Endodermal cell (in vitro differentiated cells): ENCODE measurements at regions not wholly inside any gene's neighbourhood (a gene's known extent, or its start where the extent isn't known, plus 50 kb on each side); places are given as distances from the start of the nearest gene placed in this dataset.

Source experiments
- DNase-seq: peaks from one replicate; pipeline ENCODE4 v3.0.0-alpha.2; 2017
- H3K27ac ChIP-seq: 2 replicates; pipeline ENCODE4 v1.5.1; 2013; ENCODE audit warnings: mild to moderate bottlenecking, low read depth, low read length, moderate library complexity
- H3K27me3 ChIP-seq: 2 replicates; pipeline ENCODE4 v1.6.1; 2013; ENCODE audit warnings: mild to moderate bottlenecking, low read length, moderate library complexity; ENCODE audit not compliant: insufficient read depth, control insufficient read depth, poor library complexity, severe bottlenecking
- H3K36me3 ChIP-seq: 2 replicates; pipeline ENCODE4 v1.7.0; 2013; ENCODE audit warnings: mild to moderate bottlenecking, low read length, moderate library complexity; ENCODE audit not compliant: control insufficient read depth, insufficient read depth
- H3K4me1 ChIP-seq: one replicate; pipeline ENCODE4 v1.7.0; 2013; ENCODE audit warnings: low read length; ENCODE audit not compliant: control insufficient read depth, insufficient read depth
- H3K4me3 ChIP-seq: 2 replicates; pipeline ENCODE4 v1.5.1; 2013; ENCODE audit warnings: mild to moderate bottlenecking, low read length, moderate library complexity
- H3K9ac ChIP-seq: 2 replicates; pipeline ENCODE4 v1.6.1; 2013; ENCODE audit warnings: mild to moderate bottlenecking, low read length, moderate library complexity; ENCODE audit not compliant: poor library complexity, severe bottlenecking; ENCODE audit errors: extremely low read depth
- H3K9me3 ChIP-seq: 2 replicates; pipeline ENCODE4 v1.6.1; 2013; ENCODE audit warnings: mild to moderate bottlenecking, low read length, moderate library complexity; ENCODE audit not compliant: control insufficient read depth
- H3K27ac Mint-ChIP-seq: 2 replicates; pipeline ENCODE4 v1.8.0; 2020; ENCODE audit warnings: mixed read lengths
- H3K27me3 Mint-ChIP-seq: 2 replicates; pipeline ENCODE4 v1.8.0; 2021; ENCODE audit warnings: mild to moderate bottlenecking, mixed read lengths; ENCODE audit not compliant: insufficient read depth
- H3K36me3 Mint-ChIP-seq: 2 replicates; pipeline ENCODE4 v1.8.0; 2020; ENCODE audit warnings: low read depth, mixed read lengths
- H3K4me1 Mint-ChIP-seq: 2 replicates; pipeline ENCODE4 v1.8.0; 2020; ENCODE audit warnings: mixed read lengths
- H3K4me3 Mint-ChIP-seq: 2 replicates; pipeline ENCODE4 v1.8.0; 2020; ENCODE audit warnings: mild to moderate bottlenecking, moderate library complexity, mixed read lengths
- H3K9me3 Mint-ChIP-seq: 2 replicates; pipeline ENCODE4 v1.8.0; 2020; ENCODE audit warnings: mild to moderate bottlenecking, mixed read lengths
- WGBS, 2 experiments: methylation state at CpG; one replicate each; pipeline versions ENCODE4 v1.1.5 to v1.1.7; 2013; ENCODE audit warnings: missing lambda C conversion rate in 2 of 2, mixed read lengths in 1 of 2; ENCODE audit not compliant: insufficient coverage in 1 of 2, insufficient read length in 1 of 2; 5-methylcytosine and 5-hydroxymethylcytosine counted together
- TF ChIP-seq, protein P1 (sequence below): fragments of 200-600 bp; sonication (generic); conservative IDR thresholded peaks from 2 replicates; pipeline ENCODE4 v1.5.0; 2021; ENCODE audit warnings: antibody characterized with exemption, mild to moderate bottlenecking

- WGBS, 2 experiments, result 96% methylated on average over 2 of the region's 2 CpGs; no CpG with 5 or more reads in 1 of the 2 experiments
- Mint-ChIP-seq H3K9me3 (peaks cover 9% of the 10 kb centered on the region), H3K27ac (no peak overlapping the region), H3K4me3 (no peak overlapping the region), H3K36me3 (no peaks in the 10 kb centered on the region), H3K4me1 (no peaks in the 10 kb centered on the region), H3K27me3 (no peaks in the 10 kb centered on the region)
- H3K9me3 ChIP-seq, result peaks cover 16% of the 10 kb centered on the region
- H3K27ac ChIP-seq, result no peak overlapping the region
- H3K4me3 ChIP-seq, result no peak overlapping the region
- no peak overlapping the region for H3K9ac ChIP-seq
- DNase-seq, result no peak
- TF ChIP-seq, protein P1, sequence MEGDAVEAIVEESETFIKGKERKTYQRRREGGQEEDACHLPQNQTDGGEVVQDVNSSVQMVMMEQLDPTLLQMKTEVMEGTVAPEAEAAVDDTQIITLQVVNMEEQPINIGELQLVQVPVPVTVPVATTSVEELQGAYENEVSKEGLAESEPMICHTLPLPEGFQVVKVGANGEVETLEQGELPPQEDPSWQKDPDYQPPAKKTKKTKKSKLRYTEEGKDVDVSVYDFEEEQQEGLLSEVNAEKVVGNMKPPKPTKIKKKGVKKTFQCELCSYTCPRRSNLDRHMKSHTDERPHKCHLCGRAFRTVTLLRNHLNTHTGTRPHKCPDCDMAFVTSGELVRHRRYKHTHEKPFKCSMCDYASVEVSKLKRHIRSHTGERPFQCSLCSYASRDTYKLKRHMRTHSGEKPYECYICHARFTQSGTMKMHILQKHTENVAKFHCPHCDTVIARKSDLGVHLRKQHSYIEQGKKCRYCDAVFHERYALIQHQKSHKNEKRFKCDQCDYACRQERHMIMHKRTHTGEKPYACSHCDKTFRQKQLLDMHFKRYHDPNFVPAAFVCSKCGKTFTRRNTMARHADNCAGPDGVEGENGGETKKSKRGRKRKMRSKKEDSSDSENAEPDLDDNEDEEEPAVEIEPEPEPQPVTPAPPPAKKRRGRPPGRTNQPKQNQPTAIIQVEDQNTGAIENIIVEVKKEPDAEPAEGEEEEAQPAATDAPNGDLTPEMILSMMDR, result no peak
- no peaks in the 10 kb centered on the region for H3K27me3 ChIP-seq
- H3K36me3 ChIP-seq, result no peaks in the 10 kb centered on the region
- H3K4me1 ChIP-seq, result no peaks in the 10 kb centered on the region
These were observed 230.9 kb upstream of the IRF2BP2 start for GRCh38 chr1:234840843-234841242.

GRCh38 chr1:234840253-234840652, 230.3 kb upstream of the IRF2BP2 start:
- Mint-ChIP-seq H3K9me3 (peaks cover 9% of the 10 kb centered on the region), H3K27ac (no peak overlapping the region), H3K36me3 (no peaks in the 10 kb centered on the region), H3K4me1 (no peaks in the 10 kb centered on the region), H3K4me3 (no peak overlapping the region), H3K27me3 (no peaks in the 10 kb centered on the region)
- 91 to 100% methylated on average over 1 to 2 of the region's 2 CpGs for WGBS, 2 experiments
- no peak overlapping the region for H3K27ac ChIP-seq
- H3K27me3 ChIP-seq, result no peaks in the 10 kb centered on the region
- H3K9ac ChIP-seq, result no peak overlapping the region
- peak; percentile 17 for DNase-seq
- no peaks in the 10 kb centered on the region for H3K4me1 ChIP-seq
- H3K4me3 ChIP-seq, result no peak overlapping the region
- TF ChIP-seq, protein P1, result no peak
- H3K9me3 ChIP-seq, result peaks cover 16% of the 10 kb centered on the region
- no peaks in the 10 kb centered on the region for H3K36me3 ChIP-seq

GRCh38 chr1:234839663-234840062, 229.7 kb upstream of the IRF2BP2 start:
- Histone ChIP-seq H3K27ac (no peak overlapping the region), H3K4me3 (no peak overlapping the region), H3K4me1 (no peaks in the 10 kb centered on the region), H3K9me3 (peaks cover 16% of the 10 kb centered on the region), H3K27me3 (no peaks in the 10 kb centered on the region), H3K36me3 (no peaks in the 10 kb centered on the region), H3K9ac (no peak overlapping the region)
- TF ChIP-seq, protein P1, result no peak
- H3K36me3 Mint-ChIP-seq, result no peaks in the 10 kb centered on the region
- no peak overlapping the region for H3K27ac Mint-ChIP-seq
- no peak overlapping the region for H3K4me3 Mint-ChIP-seq
- peaks cover 9% of the 10 kb centered on the region for H3K9me3 Mint-ChIP-seq
- DNase-seq, result peak; percentile 63
- no peaks in the 10 kb centered on the region for H3K27me3 Mint-ChIP-seq
- no peaks in the 10 kb centered on the region for H3K4me1 Mint-ChIP-seq
- 90% methylated on average over 2 of the region's 2 CpGs; no CpG with 5 or more reads in 1 of the 2 experiments for WGBS, 2 experiments
